Fibroblast of pulmonary artery (primary cell): ENCODE measurements at regions not wholly inside any gene's neighbourhood (a gene's known extent, or its start where the extent isn't known, plus 50 kb on each side); places are given as distances from the start of the nearest gene placed in this dataset.

Experiments
- DNase-seq: peaks from one replicate; pipeline ENCODE4 v3.0.0-alpha.2; 2010; ENCODE audit warnings: low read depth
- H3K4me3 ChIP-seq: replicated peaks from 2 replicates; pipeline ENCODE4 v1.5.1; 2011; ENCODE audit warnings: low read depth, mild to moderate bottlenecking, control low read depth, low read length, moderate library complexity
- TF ChIP-seq, protein P1 (sequence below): IDR thresholded peaks from 2 replicates; pipeline ENCODE4 v1.5.1; 2011; ENCODE audit warnings: mild to moderate bottlenecking, control low read depth, low read length, inconsistent platforms; ENCODE audit errors: missing control alignments

DNA sequence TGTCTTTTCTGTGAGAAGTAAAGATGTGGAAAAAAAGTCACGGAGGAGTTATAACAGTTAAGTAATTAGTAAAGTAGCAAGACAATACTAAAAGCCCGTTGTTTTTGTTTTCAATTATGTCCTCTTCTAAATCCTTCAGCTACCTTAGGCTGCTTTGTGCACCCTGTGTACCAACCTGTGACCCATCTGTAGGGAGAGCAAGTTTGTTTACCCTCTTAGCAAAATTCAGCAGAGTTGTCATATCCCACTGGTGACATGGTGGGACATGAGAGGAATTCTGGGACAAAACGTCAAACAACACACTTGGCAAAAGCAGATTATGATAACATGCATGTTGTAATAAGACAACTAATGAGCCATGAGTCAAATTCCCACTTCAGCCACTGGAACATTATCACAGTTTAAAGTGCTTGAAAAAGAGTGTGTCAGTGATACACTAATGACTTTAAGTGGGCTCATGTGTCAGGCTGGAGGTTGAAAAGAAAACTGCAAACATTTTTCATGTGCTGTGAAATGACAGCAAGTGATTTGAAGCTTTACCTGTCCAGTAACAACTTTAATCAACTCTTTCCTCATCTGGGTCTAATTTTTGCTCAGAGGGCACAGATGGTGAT is 392.8 kb upstream of the ACVR2A start:
- H3K4me3 ChIP-seq, result no peak overlapping the region
- TF ChIP-seq, protein P1, sequence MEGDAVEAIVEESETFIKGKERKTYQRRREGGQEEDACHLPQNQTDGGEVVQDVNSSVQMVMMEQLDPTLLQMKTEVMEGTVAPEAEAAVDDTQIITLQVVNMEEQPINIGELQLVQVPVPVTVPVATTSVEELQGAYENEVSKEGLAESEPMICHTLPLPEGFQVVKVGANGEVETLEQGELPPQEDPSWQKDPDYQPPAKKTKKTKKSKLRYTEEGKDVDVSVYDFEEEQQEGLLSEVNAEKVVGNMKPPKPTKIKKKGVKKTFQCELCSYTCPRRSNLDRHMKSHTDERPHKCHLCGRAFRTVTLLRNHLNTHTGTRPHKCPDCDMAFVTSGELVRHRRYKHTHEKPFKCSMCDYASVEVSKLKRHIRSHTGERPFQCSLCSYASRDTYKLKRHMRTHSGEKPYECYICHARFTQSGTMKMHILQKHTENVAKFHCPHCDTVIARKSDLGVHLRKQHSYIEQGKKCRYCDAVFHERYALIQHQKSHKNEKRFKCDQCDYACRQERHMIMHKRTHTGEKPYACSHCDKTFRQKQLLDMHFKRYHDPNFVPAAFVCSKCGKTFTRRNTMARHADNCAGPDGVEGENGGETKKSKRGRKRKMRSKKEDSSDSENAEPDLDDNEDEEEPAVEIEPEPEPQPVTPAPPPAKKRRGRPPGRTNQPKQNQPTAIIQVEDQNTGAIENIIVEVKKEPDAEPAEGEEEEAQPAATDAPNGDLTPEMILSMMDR, result no peak
- no peak for DNase-seq

DNA sequence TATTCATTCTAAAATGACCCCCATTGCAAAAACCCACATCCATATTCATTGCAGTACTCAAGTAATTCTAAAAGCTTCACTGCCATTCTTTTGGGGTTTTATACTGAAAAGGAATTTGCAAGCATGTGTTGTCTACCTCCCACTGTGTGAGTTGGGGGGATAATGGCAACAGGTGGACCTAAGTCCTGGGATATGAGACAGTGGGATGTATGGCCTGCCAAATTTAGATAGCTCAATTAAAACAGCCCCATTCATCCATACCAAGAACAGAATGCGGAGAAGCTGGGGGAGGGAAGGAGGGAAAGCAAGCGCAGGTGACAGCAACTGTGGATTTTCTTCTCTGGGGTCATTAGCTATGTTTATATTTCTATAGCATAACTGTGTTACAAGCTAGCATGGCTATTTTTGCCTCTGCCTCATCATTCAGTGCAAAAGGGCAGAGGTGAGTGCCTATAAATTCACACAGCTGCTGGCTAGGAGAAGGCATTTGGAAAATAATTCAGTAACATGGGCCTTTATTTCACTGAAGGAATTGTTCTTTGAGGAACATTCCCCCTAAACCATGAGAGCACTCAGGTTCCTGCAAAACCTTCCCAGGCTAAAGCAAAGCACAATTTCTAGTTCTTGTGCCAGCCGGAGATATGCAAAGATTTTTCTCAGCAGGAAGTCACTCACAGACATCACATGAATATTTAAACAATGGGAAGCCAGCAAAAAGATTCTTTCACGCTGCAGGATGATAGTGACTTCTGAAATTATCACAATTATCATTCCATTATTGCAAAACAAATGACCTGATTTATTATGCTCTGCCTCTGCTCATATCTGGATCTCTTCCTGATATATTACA is 393.9 kb upstream of the ACVR2A start:
- no peak overlapping the region for H3K4me3 ChIP-seq
- DNase-seq, result no peak
- TF ChIP-seq, protein P1, result no peak

DNA sequence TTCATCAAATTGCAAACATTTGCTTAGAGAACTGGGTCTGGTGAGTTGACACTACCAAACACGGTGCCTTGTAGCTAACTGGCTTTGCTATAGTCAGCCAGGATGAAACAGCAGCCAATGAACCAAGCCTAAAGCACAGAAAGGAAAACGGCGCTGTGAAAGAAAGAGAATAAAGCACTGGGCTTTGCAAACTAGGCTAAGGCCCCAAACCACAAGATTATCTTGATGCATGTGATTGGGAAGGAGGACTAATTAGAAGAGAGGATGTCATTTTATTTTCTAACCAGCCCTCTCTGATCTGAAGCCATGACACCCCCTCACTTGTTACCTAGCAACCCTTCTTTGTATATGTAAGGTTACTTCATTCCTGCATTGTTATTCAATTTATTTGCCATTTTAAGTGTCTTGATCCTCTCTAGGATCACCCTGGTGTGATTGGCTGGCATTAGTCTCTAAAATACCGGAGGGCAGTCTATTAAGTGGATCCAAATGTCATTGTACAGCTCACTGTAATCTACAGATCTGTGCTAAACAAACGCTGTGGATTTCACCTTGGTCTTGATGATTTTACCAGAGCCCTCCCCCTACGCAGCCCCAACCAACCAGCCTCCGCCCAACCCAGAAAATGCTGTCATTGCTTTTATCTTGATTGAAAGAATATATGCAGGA is 395.4 kb upstream of the ACVR2A start:
- no peak for DNase-seq

DNA sequence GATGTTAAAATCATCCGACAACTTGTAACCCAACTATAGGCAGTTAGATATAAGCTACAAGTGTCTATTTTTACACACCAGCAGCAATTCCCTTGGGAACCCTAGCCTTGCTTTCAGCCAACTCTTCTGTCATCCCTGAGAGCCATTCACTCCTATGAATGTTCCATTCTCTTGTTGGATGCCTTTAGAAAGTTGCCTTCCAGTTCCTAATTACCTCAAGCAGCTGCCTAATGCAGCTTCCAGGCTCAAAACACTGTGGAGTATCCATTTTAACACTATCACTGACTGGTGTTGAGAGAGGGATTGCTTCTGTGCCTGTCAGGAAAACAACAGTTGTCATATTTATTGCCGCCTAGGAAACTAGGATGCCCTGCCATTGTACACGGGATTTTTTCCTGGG is 402.0 kb upstream of the ACVR2A start:
- no peak overlapping the region for H3K4me3 ChIP-seq
- TF ChIP-seq, protein P1, result no peak

More for the DNA sequence above, 395.4 kb upstream of the ACVR2A start:
- no peak overlapping the region for H3K4me3 ChIP-seq
- TF ChIP-seq, protein P1, result no peak

DNA sequence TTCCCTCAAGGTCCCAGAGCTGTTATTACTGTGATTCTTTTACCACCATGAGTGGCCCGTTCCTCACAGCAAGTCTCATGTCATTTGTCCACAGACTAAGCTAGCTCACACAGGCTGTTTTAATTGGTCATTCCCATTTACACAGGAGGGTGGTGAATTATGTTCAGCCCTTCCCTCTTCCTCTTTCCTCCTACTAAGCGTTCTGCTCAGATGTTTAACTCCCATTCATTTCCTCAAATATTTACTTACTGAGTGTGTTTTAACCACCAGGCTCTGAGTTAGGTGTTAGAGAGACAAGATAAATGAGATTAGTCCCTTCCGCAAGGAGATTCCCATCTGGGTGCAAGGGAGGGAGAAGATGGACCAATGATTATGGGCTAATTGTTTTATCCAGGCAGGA is 403.6 kb upstream of the ACVR2A start:
- no peak for DNase-seq
- TF ChIP-seq, protein P1, result no peak

More for the DNA sequence above, 402.0 kb upstream of the ACVR2A start:
- no peak for DNase-seq

DNA sequence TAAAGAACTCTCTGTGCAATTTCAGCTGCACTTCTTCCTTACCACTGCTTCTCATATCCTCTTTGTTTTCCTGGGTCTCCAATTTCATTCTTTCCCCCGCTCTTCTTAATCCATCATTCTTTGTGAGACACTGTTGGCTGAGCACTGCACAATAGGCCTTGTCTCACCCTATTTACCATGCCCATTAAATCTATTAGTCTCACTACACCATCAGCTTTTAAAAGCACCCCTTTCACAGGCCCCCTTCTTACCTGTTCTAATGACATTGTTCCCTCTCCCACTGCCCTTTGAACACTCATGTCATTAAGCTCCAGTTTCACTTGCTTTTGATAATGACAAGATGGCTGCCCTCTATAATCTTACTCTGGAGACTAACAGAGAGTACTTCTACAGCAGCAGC is 404.1 kb upstream of the ACVR2A start:
- TF ChIP-seq, protein P1, result no peak
- H3K4me3 ChIP-seq, result no peak overlapping the region
- no peak for DNase-seq

More for the DNA sequence above, 403.6 kb upstream of the ACVR2A start:
- H3K4me3 ChIP-seq, result no peak overlapping the region
